ENCODE measurements at regions not wholly inside any gene's neighbourhood (a gene's known extent, or its start where the extent isn't known, plus 50 kb on each side); places are given as distances from the start of the nearest gene placed in this dataset.

DNA sequence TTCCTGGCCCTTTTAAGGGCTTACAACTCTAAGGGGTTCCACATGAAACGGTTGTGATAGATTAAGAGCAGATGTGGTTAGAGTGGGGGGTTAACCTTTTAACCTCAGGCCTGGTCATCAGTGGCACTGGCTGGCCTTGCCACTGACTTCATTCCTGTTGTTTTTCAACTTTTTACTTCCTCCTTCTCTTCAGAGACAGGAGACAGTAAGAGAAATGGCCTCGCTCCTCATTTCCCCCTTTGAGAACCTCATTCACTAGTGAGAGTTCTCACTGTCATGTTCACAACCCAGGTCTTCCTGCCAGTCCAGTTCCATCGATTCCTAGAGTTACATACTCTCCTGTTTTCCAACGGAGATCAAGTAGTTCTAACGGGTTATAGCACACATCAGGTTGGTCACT lies 101.6 kb upstream of the SLC1A4 start:
- TF ChIP-seq CTCF (IDR thresholded peaks at IDR 0.05), result no peak
- TF ChIP-seq POLR2A (IDR thresholded peaks at IDR 0.05), result no peak
- no peak for TF ChIP-seq EP300 (IDR thresholded peaks at IDR 0.05)
